OCI-LY1 (cell line): ENCODE measurements at regions not wholly inside any gene's neighbourhood (a gene's known extent, or its start where the extent isn't known, plus 50 kb on each side); places are given as distances from the start of the nearest gene placed in this dataset.

Experiments
- EZH2 ChIP-seq: fragments of 200-600 bp; sonication (generic), shearing (Covaris generic); IDR thresholded peaks from 2 replicates; pipeline ENCODE4 v1.8.0; 2017; ENCODE audit warnings: borderline replicate concordance, mixed run types, mild to moderate bottlenecking, antibody characterized with exemption, low read length, moderate library complexity, mixed read lengths
- TF ChIP-seq, protein P1 (sequence below): fragments of 200-600 bp; sonication (generic), shearing (Covaris generic); IDR thresholded peaks from 2 replicates; pipeline ENCODE4 v1.5.1; 2017; ENCODE audit warnings: mild to moderate bottlenecking, antibody characterized with exemption, low read length, moderate library complexity, mixed read lengths

DNA sequence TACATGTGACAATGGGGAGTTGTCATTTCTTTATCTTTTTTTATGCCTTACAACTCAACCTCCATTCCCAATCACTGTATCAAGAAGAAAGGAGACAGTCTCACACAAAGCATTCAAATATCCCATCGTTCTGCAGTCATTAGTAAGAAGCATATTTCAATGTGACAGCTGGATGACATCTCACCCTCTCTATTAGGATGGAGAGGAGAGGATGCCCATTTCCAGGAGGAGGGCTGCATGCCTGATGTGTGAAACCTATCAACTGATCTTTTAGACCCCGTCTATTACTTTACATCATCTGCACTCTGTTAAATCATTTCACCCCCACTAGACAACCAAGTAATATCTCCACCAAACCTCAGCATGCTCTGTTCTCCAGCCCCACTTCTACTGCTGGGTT, 292.7 kb upstream of the CHAC2 start:
- TF ChIP-seq, protein P1, sequence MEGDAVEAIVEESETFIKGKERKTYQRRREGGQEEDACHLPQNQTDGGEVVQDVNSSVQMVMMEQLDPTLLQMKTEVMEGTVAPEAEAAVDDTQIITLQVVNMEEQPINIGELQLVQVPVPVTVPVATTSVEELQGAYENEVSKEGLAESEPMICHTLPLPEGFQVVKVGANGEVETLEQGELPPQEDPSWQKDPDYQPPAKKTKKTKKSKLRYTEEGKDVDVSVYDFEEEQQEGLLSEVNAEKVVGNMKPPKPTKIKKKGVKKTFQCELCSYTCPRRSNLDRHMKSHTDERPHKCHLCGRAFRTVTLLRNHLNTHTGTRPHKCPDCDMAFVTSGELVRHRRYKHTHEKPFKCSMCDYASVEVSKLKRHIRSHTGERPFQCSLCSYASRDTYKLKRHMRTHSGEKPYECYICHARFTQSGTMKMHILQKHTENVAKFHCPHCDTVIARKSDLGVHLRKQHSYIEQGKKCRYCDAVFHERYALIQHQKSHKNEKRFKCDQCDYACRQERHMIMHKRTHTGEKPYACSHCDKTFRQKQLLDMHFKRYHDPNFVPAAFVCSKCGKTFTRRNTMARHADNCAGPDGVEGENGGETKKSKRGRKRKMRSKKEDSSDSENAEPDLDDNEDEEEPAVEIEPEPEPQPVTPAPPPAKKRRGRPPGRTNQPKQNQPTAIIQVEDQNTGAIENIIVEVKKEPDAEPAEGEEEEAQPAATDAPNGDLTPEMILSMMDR = no peak
- no peak for TF ChIP-seq EZH2
